Mesenchymal stem cell (in vitro differentiated cells and primary cell): ENCODE measurements at regions not wholly inside any gene's neighbourhood (a gene's known extent, or its start where the extent isn't known, plus 50 kb on each side); places are given as distances from the start of the nearest gene placed in this dataset.
A peak's percentile ranks its signal among the peaks of the same experiment; 100 is the strongest.
"Not testable (repeated sequence)": the region's sequence is repeated elsewhere in the genome, so short reads cannot be mapped to it uniquely, and the experiment has no call there.

Experiments used
- DNase-seq: peaks from one replicate; pipeline ENCODE4 v3.0.0-alpha.2; 2013
- H2AFZ ChIP-seq: one replicate; pipeline ENCODE4 v1.6.1; 2013; ENCODE audit warnings: low read depth, mild to moderate bottlenecking, control low read depth, inconsistent platforms, low read length, moderate library complexity
- H2AK5ac ChIP-seq: 2 replicates; pipeline ENCODE4 v1.6.1; 2013; ENCODE audit warnings: low read length, moderate library complexity, mild to moderate bottlenecking, inconsistent platforms; ENCODE audit not compliant: severe bottlenecking
- H2BK120ac ChIP-seq: one replicate; pipeline ENCODE4 v1.6.1; 2013; ENCODE audit warnings: low read depth, mild to moderate bottlenecking, inconsistent platforms, low read length, moderate library complexity
- H2BK12ac ChIP-seq, 2 experiments: one replicate each; pipeline ENCODE4 v1.6.1; 2013; ENCODE audit warnings: inconsistent platforms in 2 of 2, low read length in 2 of 2, mild to moderate bottlenecking in 2 of 2, moderate library complexity in 2 of 2, control low read depth in 1 of 2
- H2BK15ac ChIP-seq: one replicate; pipeline ENCODE4 v1.6.1; 2013; ENCODE audit warnings: mild to moderate bottlenecking, low read depth, inconsistent platforms; ENCODE audit not compliant: poor library complexity, severe bottlenecking
- H2BK5ac ChIP-seq: 2 replicates; pipeline ENCODE4 v1.6.1; 2013; ENCODE audit warnings: low read depth, mild to moderate bottlenecking, low read length, control low read depth, inconsistent platforms; ENCODE audit not compliant: poor library complexity, severe bottlenecking
- H3K14ac ChIP-seq, 2 experiments: one replicate each; pipeline ENCODE4 v1.6.1; 2013; ENCODE audit warnings: inconsistent platforms in 2 of 2, low read length in 2 of 2, control low read depth in 1 of 2, mild to moderate bottlenecking in 1 of 2, moderate library complexity in 1 of 2
- H3K18ac ChIP-seq, 2 experiments: one replicate each; pipeline ENCODE4 v1.6.1; 2013; ENCODE audit warnings: inconsistent platforms in 2 of 2, low read length in 2 of 2, control low read depth in 1 of 2, low read depth in 1 of 2, mild to moderate bottlenecking in 1 of 2
- H3K23ac ChIP-seq, 2 experiments: one replicate each; pipeline ENCODE4 v1.6.1; 2013; ENCODE audit warnings: inconsistent platforms in 2 of 2, low read length in 2 of 2, mild to moderate bottlenecking in 2 of 2, moderate library complexity in 2 of 2, control low read depth in 1 of 2
- H3K27ac ChIP-seq: 2 replicates; pipeline ENCODE4 v1.5.1; 2013; ENCODE audit warnings: mild to moderate bottlenecking, moderate library complexity, low read length, control low read depth, inconsistent platforms; ENCODE audit not compliant: poor library complexity, severe bottlenecking
- H3K27me3 ChIP-seq, 2 experiments: 2 replicates each; pipeline versions ENCODE4 v1.6.1 to v1.7.0; 2013; ENCODE audit warnings: low read length in 2 of 2, mild to moderate bottlenecking in 2 of 2, moderate library complexity in 2 of 2, control low read depth in 1 of 2, inconsistent platforms in 1 of 2; ENCODE audit not compliant: control insufficient read depth in 1 of 2, insufficient read depth in 1 of 2
- H3K36me3 ChIP-seq, 2 experiments: 2 replicates each; pipeline versions ENCODE4 v1.6.1 to v1.7.0; 2013; ENCODE audit warnings: low read length in 2 of 2, control low read depth in 1 of 2, inconsistent platforms in 1 of 2, low read depth in 1 of 2, mild to moderate bottlenecking in 1 of 2; ENCODE audit not compliant: insufficient read depth in 2 of 2, control insufficient read depth in 1 of 2
- H3K4ac ChIP-seq, 2 experiments: one replicate each; pipeline ENCODE4 v1.6.1; 2013; ENCODE audit warnings: inconsistent platforms in 2 of 2, low read length in 2 of 2, mild to moderate bottlenecking in 2 of 2, moderate library complexity in 2 of 2, control low read depth in 1 of 2, low read depth in 1 of 2
- H3K4me1 ChIP-seq: 2 replicates; pipeline ENCODE4 v1.6.1; 2013; ENCODE audit warnings: low read depth, low read length, control low read depth; ENCODE audit not compliant: control insufficient read depth, insufficient read depth
- H3K4me2 ChIP-seq: 2 replicates; pipeline ENCODE4 v1.6.1; 2013; ENCODE audit warnings: low read length, mild to moderate bottlenecking, inconsistent platforms; ENCODE audit not compliant: poor library complexity, severe bottlenecking
- H3K4me3 ChIP-seq, 2 experiments: 2 replicates each; pipeline versions ENCODE4 v1.5.1 to v1.7.0; 2013; ENCODE audit warnings: low read length in 2 of 2, mild to moderate bottlenecking in 2 of 2, control low read depth in 1 of 2, low read depth in 1 of 2; ENCODE audit not compliant: insufficient read depth in 1 of 2
- H3K79me1 ChIP-seq: replicated peaks from 2 replicates; pipeline ENCODE4 v1.6.1; 2013; ENCODE audit warnings: mild to moderate bottlenecking, control low read depth, low read length, inconsistent platforms; ENCODE audit not compliant: poor library complexity, severe bottlenecking
- H3K9ac ChIP-seq: 2 replicates; pipeline ENCODE4 v1.7.0; 2013; ENCODE audit warnings: mild to moderate bottlenecking, low read length, moderate library complexity
- H3K9me3 ChIP-seq: 2 replicates; pipeline ENCODE4 v1.7.0; 2013; ENCODE audit warnings: mild to moderate bottlenecking, low read length; ENCODE audit not compliant: control insufficient read depth
- H4K8ac ChIP-seq: one replicate; pipeline ENCODE4 v1.6.1; 2013; ENCODE audit warnings: inconsistent platforms, mild to moderate bottlenecking, low read length, moderate library complexity
- H4K91ac ChIP-seq: one replicate; pipeline ENCODE4 v1.6.1; 2013; ENCODE audit warnings: mild to moderate bottlenecking, low read length, inconsistent platforms
- WGBS: methylation state at CpG from one replicate; pipeline ENCODE4 v1.1.7; 2013; ENCODE audit warnings: mixed read lengths; 5-methylcytosine and 5-hydroxymethylcytosine counted together

GRCh38 chr7:70207-70606, 122.2 kb upstream of the FAM20C start:
- H2AK5ac ChIP-seq, H3K4me3 ChIP-seq, H3K4ac ChIP-seq, H2BK5ac ChIP-seq, H3K18ac ChIP-seq, H2BK12ac ChIP-seq, H3K9ac ChIP-seq, H4K8ac ChIP-seq, H3K14ac ChIP-seq, H3K27me3 ChIP-seq, H2BK120ac ChIP-seq, H3K36me3 ChIP-seq, H3K9me3 ChIP-seq, H3K4me1 ChIP-seq, H3K4me2 ChIP-seq, H3K23ac ChIP-seq, H2BK15ac ChIP-seq, H4K91ac ChIP-seq, H3K27ac ChIP-seq, H3K79me1 ChIP-seq, H2AFZ ChIP-seq, DNase-seq: not testable (repeated sequence)
- WGBS: 56% methylated on average over 2 of the region's 4 CpGs

DNA sequence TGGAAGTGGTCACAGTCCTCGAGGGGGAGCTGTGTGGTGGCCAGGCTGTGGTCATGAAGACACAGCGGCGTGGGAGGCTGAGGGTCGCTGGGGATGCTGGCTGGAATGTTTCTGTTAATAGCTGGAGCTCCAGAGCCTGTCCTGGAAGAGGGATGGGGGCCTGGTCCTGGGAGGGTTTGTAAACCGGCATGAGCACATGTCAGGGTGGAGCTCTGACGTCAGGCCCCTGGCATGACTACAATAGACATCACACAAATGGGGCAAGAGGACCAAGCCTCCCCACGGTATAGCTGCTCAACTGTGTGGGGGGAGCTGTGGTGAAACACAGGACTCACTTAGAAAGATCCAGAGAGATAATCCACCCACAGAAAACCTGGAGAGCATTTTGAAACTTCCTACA, 121.4 kb upstream of the FAM20C start:
- not testable (repeated sequence) for H3K4ac ChIP-seq, H2BK120ac ChIP-seq, H3K9ac ChIP-seq, H3K23ac ChIP-seq, H3K9me3 ChIP-seq, H3K4me1 ChIP-seq, H3K4me3 ChIP-seq, H4K8ac ChIP-seq, H3K79me1 ChIP-seq, H3K36me3 ChIP-seq, H2BK5ac ChIP-seq, H3K27ac ChIP-seq, H3K4me2 ChIP-seq, H3K18ac ChIP-seq, H4K91ac ChIP-seq, H2AFZ ChIP-seq, H2BK15ac ChIP-seq, H2BK12ac ChIP-seq, H3K27me3 ChIP-seq, H3K14ac ChIP-seq, H2AK5ac ChIP-seq
- WGBS: 88% methylated on average over 3 of the region's 7 CpGs
- peak; percentile 50 for DNase-seq

DNA sequence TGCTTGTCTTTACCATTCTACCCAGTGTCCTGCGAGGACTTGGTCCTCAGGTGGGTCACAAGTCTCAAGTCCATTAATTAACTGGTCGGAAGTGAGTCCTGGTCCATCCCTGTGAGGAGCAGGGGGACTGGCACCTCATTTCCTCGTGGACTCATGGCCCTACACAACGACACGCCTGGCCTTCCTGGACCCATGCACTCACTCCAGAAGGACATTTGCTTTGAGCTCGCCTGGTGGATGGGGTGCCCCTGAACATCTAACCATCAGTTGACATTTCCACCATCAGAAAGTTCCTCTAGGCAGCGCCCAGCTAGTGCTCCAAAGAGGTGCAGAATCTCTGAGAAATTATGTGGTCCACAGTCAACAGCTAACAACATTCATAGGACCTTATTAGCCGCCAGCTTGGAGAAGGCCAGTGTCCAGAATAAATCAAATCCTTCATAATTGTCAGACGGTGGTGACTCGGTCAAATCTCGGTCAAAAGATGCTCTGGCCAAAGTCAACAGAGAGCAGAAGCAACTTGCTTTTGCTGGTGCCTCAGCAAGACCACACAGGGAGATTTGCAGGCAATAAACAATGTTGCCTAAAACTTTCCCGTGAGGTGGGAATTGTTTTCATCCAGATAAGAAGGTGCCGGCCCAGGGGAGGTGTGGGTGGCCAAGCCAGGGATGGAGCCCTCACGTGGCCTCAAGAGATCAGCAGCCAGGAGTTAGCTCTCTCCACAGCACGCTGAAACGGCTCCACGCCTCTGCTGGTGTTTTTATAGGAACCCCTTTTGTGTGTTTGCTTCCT, 119.9 kb upstream of the FAM20C start:
- not testable (repeated sequence) for H3K4me1 ChIP-seq, H2AK5ac ChIP-seq, H3K18ac ChIP-seq, H4K91ac ChIP-seq, H2AFZ ChIP-seq, H2BK5ac ChIP-seq, H2BK15ac ChIP-seq, H3K4me2 ChIP-seq, H3K14ac ChIP-seq, H2BK120ac ChIP-seq, H3K79me1 ChIP-seq, H3K23ac ChIP-seq, DNase-seq, H3K9ac ChIP-seq, H3K4me3 ChIP-seq, H2BK12ac ChIP-seq, H3K9me3 ChIP-seq, H4K8ac ChIP-seq, H3K4ac ChIP-seq, H3K27ac ChIP-seq, H3K36me3 ChIP-seq, H3K27me3 ChIP-seq
- WGBS: 82% methylated on average over 14 of the region's 17 CpGs

- not testable (repeated sequence) for H3K18ac ChIP-seq, H3K4me2 ChIP-seq, H3K4me3 ChIP-seq, H3K79me1 ChIP-seq, H3K23ac ChIP-seq, H2BK12ac ChIP-seq, H3K14ac ChIP-seq, H3K4ac ChIP-seq, H3K4me1 ChIP-seq, H4K91ac ChIP-seq, H2AK5ac ChIP-seq, H3K27me3 ChIP-seq, H2BK15ac ChIP-seq, H4K8ac ChIP-seq, H3K27ac ChIP-seq, H3K9ac ChIP-seq, H3K36me3 ChIP-seq, H3K9me3 ChIP-seq, H2AFZ ChIP-seq, DNase-seq, H2BK120ac ChIP-seq, H2BK5ac ChIP-seq
- WGBS: no CpG with 5 or more reads among the region's 5 CpGs
Observed at GRCh38 chr7:73058-73331, 119.4 kb upstream of the FAM20C start.
